ENCODE measurements at regions not wholly inside any gene's neighbourhood (a gene's known extent, or its start where the extent isn't known, plus 50 kb on each side); places are given as distances from the start of the nearest gene placed in this dataset.

DNA sequence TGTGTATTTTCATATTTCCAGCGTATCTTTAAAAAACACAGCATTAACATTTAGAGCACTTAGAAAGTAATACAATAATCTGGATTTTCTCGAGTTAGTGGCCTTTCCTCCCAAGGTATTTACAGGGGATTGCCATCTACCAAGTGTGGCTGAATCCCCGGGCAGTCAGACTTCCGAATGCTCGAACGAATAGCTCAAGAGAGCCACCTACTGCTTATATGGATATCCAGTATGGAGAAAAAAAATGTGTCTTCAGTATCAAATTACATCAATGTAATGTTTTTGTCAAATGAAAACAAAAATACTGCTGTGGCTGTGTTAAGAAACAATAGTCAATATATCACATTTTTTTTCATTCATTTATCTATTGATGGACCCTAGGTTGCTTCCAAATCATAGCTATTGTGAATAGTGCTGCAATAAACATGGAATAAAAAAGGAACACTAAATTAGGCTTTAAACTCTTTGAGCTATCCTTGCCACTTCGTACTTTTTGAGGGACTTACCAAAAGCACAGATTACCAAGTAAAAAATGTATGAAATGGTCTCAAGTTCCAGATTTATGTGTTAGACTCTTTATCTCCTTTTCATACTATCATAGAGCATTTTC lies 654.5 kb upstream of the PTCHD4 start (continued):
- TF ChIP-seq HNRNPL (IDR thresholded peaks at IDR 0.05; ENCODE audit: low read depth, low read length), result no peak
- TF ChIP-seq PTBP1 (IDR thresholded peaks at IDR 0.05; ENCODE audit: low read depth, low read length, poor library complexity, severe bottlenecking), result no peak
- TF ChIP-seq ATF4 (CRISPR knock-in tag; IDR thresholded peaks at IDR 0.05), result no peak
- no peak for TF ChIP-seq MTF1 (CRISPR knock-in tag; IDR thresholded peaks at IDR 0.05)
- TF ChIP-seq, protein P1, sequence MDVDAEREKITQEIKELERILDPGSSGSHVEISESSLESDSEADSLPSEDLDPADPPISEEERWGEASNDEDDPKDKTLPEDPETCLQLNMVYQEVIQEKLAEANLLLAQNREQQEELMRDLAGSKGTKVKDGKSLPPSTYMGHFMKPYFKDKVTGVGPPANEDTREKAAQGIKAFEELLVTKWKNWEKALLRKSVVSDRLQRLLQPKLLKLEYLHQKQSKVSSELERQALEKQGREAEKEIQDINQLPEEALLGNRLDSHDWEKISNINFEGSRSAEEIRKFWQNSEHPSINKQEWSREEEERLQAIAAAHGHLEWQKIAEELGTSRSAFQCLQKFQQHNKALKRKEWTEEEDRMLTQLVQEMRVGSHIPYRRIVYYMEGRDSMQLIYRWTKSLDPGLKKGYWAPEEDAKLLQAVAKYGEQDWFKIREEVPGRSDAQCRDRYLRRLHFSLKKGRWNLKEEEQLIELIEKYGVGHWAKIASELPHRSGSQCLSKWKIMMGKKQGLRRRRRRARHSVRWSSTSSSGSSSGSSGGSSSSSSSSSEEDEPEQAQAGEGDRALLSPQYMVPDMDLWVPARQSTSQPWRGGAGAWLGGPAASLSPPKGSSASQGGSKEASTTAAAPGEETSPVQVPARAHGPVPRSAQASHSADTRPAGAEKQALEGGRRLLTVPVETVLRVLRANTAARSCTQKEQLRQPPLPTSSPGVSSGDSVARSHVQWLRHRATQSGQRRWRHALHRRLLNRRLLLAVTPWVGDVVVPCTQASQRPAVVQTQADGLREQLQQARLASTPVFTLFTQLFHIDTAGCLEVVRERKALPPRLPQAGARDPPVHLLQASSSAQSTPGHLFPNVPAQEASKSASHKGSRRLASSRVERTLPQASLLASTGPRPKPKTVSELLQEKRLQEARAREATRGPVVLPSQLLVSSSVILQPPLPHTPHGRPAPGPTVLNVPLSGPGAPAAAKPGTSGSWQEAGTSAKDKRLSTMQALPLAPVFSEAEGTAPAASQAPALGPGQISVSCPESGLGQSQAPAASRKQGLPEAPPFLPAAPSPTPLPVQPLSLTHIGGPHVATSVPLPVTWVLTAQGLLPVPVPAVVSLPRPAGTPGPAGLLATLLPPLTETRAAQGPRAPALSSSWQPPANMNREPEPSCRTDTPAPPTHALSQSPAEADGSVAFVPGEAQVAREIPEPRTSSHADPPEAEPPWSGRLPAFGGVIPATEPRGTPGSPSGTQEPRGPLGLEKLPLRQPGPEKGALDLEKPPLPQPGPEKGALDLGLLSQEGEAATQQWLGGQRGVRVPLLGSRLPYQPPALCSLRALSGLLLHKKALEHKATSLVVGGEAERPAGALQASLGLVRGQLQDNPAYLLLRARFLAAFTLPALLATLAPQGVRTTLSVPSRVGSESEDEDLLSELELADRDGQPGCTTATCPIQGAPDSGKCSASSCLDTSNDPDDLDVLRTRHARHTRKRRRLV (CRISPR knock-in tag; IDR thresholded peaks at IDR 0.05), result no peak
- TF ChIP-seq SP2 (CRISPR knock-in tag; IDR thresholded peaks at IDR 0.05), result no peak
- TF ChIP-seq ZSCAN5A (CRISPR knock-in tag; IDR thresholded peaks at IDR 0.05; ENCODE audit: borderline replicate concordance), result no peak
- no peak for TF ChIP-seq ZBTB33 (CRISPR knock-in tag; IDR thresholded peaks at IDR 0.05)
- no peak for TF ChIP-seq THAP8 (CRISPR knock-in tag; IDR thresholded peaks at IDR 0.05; ENCODE audit: borderline replicate concordance)
- TF ChIP-seq, protein P2, sequence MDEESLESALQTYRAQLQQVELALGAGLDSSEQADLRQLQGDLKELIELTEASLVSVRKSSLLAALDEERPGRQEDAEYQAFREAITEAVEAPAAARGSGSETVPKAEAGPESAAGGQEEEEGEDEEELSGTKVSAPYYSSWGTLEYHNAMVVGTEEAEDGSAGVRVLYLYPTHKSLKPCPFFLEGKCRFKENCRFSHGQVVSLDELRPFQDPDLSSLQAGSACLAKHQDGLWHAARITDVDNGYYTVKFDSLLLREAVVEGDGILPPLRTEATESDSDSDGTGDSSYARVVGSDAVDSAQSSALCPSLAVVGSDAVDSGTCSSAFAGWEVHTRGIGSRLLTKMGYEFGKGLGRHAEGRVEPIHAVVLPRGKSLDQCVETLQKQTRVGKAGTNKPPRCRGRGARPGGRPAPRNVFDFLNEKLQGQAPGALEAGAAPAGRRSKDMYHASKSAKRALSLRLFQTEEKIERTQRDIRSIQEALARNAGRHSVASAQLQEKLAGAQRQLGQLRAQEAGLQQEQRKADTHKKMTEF (CRISPR knock-in tag; IDR thresholded peaks at IDR 0.05), result 0 out of 2 replicates have a peak, but pooled peaks have one; percentile 18
- no peak for TF ChIP-seq HCFC1 (IDR thresholded peaks at IDR 0.05; ENCODE audit: low read depth, low read length)
- TF ChIP-seq ZNF775 (CRISPR knock-in tag; IDR thresholded peaks at IDR 0.05; ENCODE audit: borderline replicate concordance), result no peak
- TF ChIP-seq CTCF (CRISPR knock-in tag; IDR thresholded peaks at IDR 0.05), result peak; percentile 73
- peak; percentile 18 for TF ChIP-seq TEAD3 (CRISPR knock-in tag; optimal IDR thresholded peaks at IDR 0.05; ENCODE audit: borderline replicate concordance)
- no peak for TF ChIP-seq HNRNPH1 (optimal IDR thresholded peaks at IDR 0.05; ENCODE audit: low read depth, low read length)
